MM.1S (cell line): ENCODE measurements at regions not wholly inside any gene's neighbourhood (a gene's known extent, or its start where the extent isn't known, plus 50 kb on each side); places are given as distances from the start of the nearest gene placed in this dataset.

Source experiments
- CTCF ChIP-seq: fragments of 300-600 bp; sonication (generic); IDR thresholded peaks from 2 replicates; pipeline ENCODE4 v1.5.1; 2016; ENCODE audit warnings: antibody characterized with exemption, low read length, mixed read lengths
- EZH2 ChIP-seq: fragments of 300-600 bp; sonication (generic); optimal IDR thresholded peaks from 2 replicates; pipeline ENCODE3; 2017; ENCODE audit warnings: low read depth, mild to moderate bottlenecking, antibody characterized with exemption, low read length, mixed read lengths
- EZH2phosphoT487 ChIP-seq: fragments of 300-600 bp; sonication (generic); IDR thresholded peaks from 2 replicates; pipeline ENCODE4 v1.6.1; 2018; ENCODE audit warnings: antibody characterized with exemption, low read length

- TF ChIP-seq CTCF (no peak), EZH2 (no peak), EZH2phosphoT487 (no peak)
These were observed 1937.9 kb upstream of the WWC1 start for GRCh38 chr5:166353580-166353979.
